OCI-LY7 (cell line): ENCODE measurements at regions not wholly inside any gene's neighbourhood (a gene's known extent, or its start where the extent isn't known, plus 50 kb on each side); places are given as distances from the start of the nearest gene placed in this dataset.

Experiments used
- BruUV-seq: library from RNA; stranded (reverse); fragments of 400-500 nt; replicated peaks from 2 replicates; lab custom pipeline; 2021; lab: Mats Ljungman, UMichigan
- CTCF ChIA-PET: fragments of 300-600 bp; sonication (Branson Sonifier 250); formaldehyde crosslinking; loops from one replicate; lab custom pipeline; 2022; ENCODE audit warnings: antibody characterized with exemption; ENCODE audit not compliant: unreplicated experiment; lab: Charles Lee
- POLR2A ChIA-PET: fragments of 300-600 bp; sonication (Branson Sonifier 250); formaldehyde crosslinking; loops from one replicate; lab custom pipeline; 2022; ENCODE audit warnings: antibody characterized with exemption; lab: Charles Lee
- DNase-seq: peaks from one replicate; pipeline ENCODE4 v3.0.0-alpha.2; 2015; ENCODE audit warnings: low spot score
- H2AFZ ChIP-seq: fragments of 200-600 bp; sonication (generic), shearing (Covaris generic); 2 replicates; pipeline ENCODE4 v1.6.1; 2014; ENCODE audit warnings: mild to moderate bottlenecking, antibody characterized with exemption, low read length, moderate library complexity
- H3K27ac ChIP-seq: fragments of 200-600 bp; sonication (generic); 2 replicates; pipeline ENCODE4 v1.5.1; 2014; ENCODE audit warnings: mixed run types, low read depth, mild to moderate bottlenecking, moderate library complexity, low read length, inconsistent platforms; ENCODE audit not compliant: poor library complexity, severe bottlenecking
- H3K36me3 ChIP-seq: fragments of 200-600 bp; sonication (generic); 2 replicates; pipeline ENCODE4 v1.6.1; 2014; ENCODE audit warnings: mild to moderate bottlenecking, antibody characterized with exemption, low read length, moderate library complexity, mixed read lengths; ENCODE audit not compliant: insufficient read depth
- H3K4me1 ChIP-seq: fragments of 200-600 bp; sonication (generic); 2 replicates; pipeline ENCODE4 v1.5.1; 2014; ENCODE audit warnings: mild to moderate bottlenecking, low read length; ENCODE audit not compliant: insufficient read depth, poor library complexity, severe bottlenecking
- H3K4me2 ChIP-seq: fragments of 200-600 bp; sonication (generic); 2 replicates; pipeline ENCODE4 v1.6.1; 2014; ENCODE audit warnings: mild to moderate bottlenecking, low read length
- H3K4me3 ChIP-seq: fragments of 200-600 bp; sonication (generic); 2 replicates; pipeline ENCODE4 v1.5.1; 2014; ENCODE audit warnings: mild to moderate bottlenecking, low read depth, low read length; ENCODE audit not compliant: poor library complexity, severe bottlenecking
- H3K79me2 ChIP-seq: fragments of 200-600 bp; sonication (generic); 2 replicates; pipeline ENCODE4 v1.6.1; 2016; ENCODE audit warnings: low read depth, mild to moderate bottlenecking, low read length, moderate library complexity, mixed read lengths; ENCODE audit not compliant: insufficient read depth
- H3K9me2 ChIP-seq: fragments of 200-600 bp; sonication (generic); 2 replicates; pipeline ENCODE4 v1.6.1; 2016; ENCODE audit warnings: mild to moderate bottlenecking, low read length, mixed read lengths; ENCODE audit not compliant: insufficient read depth
- H3K9me3 ChIP-seq: fragments of 200-600 bp; sonication (generic); 2 replicates; pipeline ENCODE4 v1.6.1; 2014; ENCODE audit warnings: mild to moderate bottlenecking, mixed run types, low read length, mixed read lengths
- H4K20me1 ChIP-seq: fragments of 200-600 bp; sonication (generic); 2 replicates; pipeline ENCODE4 v1.6.1; 2014; ENCODE audit warnings: mild to moderate bottlenecking, antibody characterized with exemption, low read length, moderate library complexity, mixed read lengths; ENCODE audit not compliant: insufficient read depth
- EZH2phosphoT487 ChIP-seq: fragments of 200-600 bp; sonication (generic); IDR thresholded peaks from 2 replicates; pipeline ENCODE4 v1.6.1; 2018; ENCODE audit warnings: low read depth, borderline replicate concordance, mild to moderate bottlenecking, mixed run types, antibody characterized with exemption, low read length, moderate library complexity, mixed read lengths
- intact Hi-C: fragments of 100-400 bp; cut with micrococcal nuclease; formaldehyde crosslinking; loops from one replicate; pipeline ENCODE4 v1.10.0; 2022; ENCODE audit not compliant: unreplicated experiment
- TF ChIP-seq, protein P1 (sequence below): fragments of 200-600 bp; sonication (generic); conservative IDR thresholded peaks from 2 replicates; pipeline ENCODE4 v1.5.1; 2014; ENCODE audit warnings: mild to moderate bottlenecking, antibody characterized with exemption, low read length, moderate library complexity, mixed read lengths

DNA sequence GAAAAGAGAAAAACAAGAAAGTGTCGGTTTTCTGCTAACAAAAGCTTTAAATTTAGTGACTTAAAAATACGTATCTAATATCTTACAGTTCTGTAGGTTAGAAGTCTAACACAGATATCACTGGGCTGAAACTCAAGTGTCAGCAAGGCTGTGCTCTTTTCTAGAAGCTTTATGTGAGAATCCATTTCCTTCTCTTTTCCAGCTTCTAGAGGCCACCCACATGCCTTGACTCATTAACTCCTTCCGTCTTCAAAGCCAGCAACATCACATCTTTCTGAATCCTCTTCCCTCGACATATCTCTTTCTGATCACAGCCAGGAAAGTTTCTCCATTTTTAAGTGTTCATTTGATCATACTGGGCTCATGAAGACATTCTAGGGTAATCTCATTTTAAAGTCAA lies 262.0 kb downstream of the MAFB start:
- POLR2A ChIA-PET: no interaction called here
- Histone ChIP-seq H3K9me2 (no peaks in the 10 kb centered on the region), H4K20me1 (no peaks in the 10 kb centered on the region), H3K9me3 (no peaks in the 10 kb centered on the region), H3K4me2 (no peak overlapping the region), H3K4me1 (no peaks in the 10 kb centered on the region), H3K27ac (no peak overlapping the region), H3K36me3 (no peaks in the 10 kb centered on the region), H2AFZ (no peak overlapping the region), H3K79me2 (no peaks in the 10 kb centered on the region), H3K4me3 (no peak overlapping the region)
- CTCF ChIA-PET: no interaction called here
- intact Hi-C loops: no loop called here
- BruUV-seq: no TSS peak
- DNase-seq: no peak
- TF ChIP-seq, protein P1, sequence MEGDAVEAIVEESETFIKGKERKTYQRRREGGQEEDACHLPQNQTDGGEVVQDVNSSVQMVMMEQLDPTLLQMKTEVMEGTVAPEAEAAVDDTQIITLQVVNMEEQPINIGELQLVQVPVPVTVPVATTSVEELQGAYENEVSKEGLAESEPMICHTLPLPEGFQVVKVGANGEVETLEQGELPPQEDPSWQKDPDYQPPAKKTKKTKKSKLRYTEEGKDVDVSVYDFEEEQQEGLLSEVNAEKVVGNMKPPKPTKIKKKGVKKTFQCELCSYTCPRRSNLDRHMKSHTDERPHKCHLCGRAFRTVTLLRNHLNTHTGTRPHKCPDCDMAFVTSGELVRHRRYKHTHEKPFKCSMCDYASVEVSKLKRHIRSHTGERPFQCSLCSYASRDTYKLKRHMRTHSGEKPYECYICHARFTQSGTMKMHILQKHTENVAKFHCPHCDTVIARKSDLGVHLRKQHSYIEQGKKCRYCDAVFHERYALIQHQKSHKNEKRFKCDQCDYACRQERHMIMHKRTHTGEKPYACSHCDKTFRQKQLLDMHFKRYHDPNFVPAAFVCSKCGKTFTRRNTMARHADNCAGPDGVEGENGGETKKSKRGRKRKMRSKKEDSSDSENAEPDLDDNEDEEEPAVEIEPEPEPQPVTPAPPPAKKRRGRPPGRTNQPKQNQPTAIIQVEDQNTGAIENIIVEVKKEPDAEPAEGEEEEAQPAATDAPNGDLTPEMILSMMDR: no peak
- TF ChIP-seq EZH2phosphoT487: no peak

DNA sequence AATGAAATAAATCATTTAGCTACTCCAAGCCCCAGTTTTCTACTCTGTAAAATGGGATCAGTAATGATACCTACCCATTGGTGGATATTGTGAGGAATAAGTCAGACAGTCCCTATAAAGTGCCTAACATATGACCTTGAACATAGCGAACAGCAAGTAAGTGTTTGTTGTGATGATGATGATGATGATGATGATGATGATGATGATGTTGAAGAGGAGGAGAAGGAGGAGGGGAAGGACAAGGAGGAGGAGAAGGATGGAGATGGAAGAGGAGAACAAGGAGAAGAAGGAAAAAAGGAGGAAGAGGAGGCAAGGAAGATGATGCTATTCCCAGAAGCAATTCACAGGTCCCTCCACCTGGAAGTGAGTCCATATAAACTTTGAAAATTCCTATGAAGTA lies 264.3 kb downstream of the MAFB start:
- BruUV-seq: no TSS peak
- DNase-seq: no peak
- ChIA-PET CTCF (no interaction called here), POLR2A (interaction anchor here (0.7 kb wide), 1 partner anchor 110 kb away, joined by 3 read pairs; no protein-coding TSS in a partner anchor)
- no peak for TF ChIP-seq EZH2phosphoT487
- TF ChIP-seq, protein P1: no peak
- Histone ChIP-seq H3K9me2 (no peaks in the 10 kb centered on the region), H3K9me3 (no peaks in the 10 kb centered on the region), H3K79me2 (no peaks in the 10 kb centered on the region), H3K4me2 (no peak overlapping the region), H2AFZ (no peak overlapping the region), H3K4me3 (no peak overlapping the region), H3K36me3 (no peaks in the 10 kb centered on the region), H4K20me1 (no peaks in the 10 kb centered on the region), H3K4me1 (no peaks in the 10 kb centered on the region), H3K27ac (no peak overlapping the region)
- intact Hi-C loops: no loop called here

DNA sequence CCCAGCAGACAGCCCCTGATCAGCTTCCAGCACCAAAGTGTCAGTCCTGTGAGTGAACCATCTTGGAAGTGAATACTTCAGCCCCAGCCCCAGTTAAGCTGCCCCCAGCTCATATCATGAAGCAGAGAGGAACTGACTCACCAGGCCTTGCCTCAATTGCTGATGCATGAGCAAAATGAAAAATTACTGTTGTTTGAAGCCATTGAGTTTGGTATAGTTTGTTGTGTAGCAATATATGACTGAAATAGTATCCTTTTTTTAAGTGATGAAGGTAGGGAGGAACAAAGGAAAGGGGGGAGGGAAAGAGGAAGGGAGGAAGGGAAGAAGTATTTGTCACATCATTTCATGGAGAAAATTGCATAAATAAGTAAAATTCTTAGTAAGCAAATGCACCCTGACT lies 266.4 kb downstream of the MAFB start:
- CTCF ChIA-PET: no interaction called here
- H3K9me2 ChIP-seq: no peaks in the 10 kb centered on the region
- H3K36me3 ChIP-seq: no peaks in the 10 kb centered on the region
- TF ChIP-seq, protein P1: no peak
- TF ChIP-seq EZH2phosphoT487: no peak
- POLR2A ChIA-PET: no interaction called here
- H4K20me1 ChIP-seq: no peaks in the 10 kb centered on the region
- H3K27ac ChIP-seq: no peak overlapping the region
- no peaks in the 10 kb centered on the region for H3K9me3 ChIP-seq
- no peak overlapping the region for H3K4me2 ChIP-seq
- intact Hi-C loops: no loop called here
- H2AFZ ChIP-seq: no peak overlapping the region
- no peak overlapping the region for H3K4me3 ChIP-seq
- H3K4me1 ChIP-seq: no peaks in the 10 kb centered on the region
- BruUV-seq: no TSS peak
- no peaks in the 10 kb centered on the region for H3K79me2 ChIP-seq
- DNase-seq: no peak
